HepG2 (cell line): ENCODE measurements at regions not wholly inside any gene's neighbourhood (a gene's known extent, or its start where the extent isn't known, plus 50 kb on each side); places are given as distances from the start of the nearest gene placed in this dataset.
A peak's percentile ranks its signal among the peaks of the same experiment; 100 is the strongest.

Experiments used
- ATAC-seq: fragments of 200-7000 bp; cut with Tn5 transposase; 3 replicates; pipeline ENCODE4 v1.9.1; 2020; ENCODE audit warnings: mild to moderate bottlenecking, moderate library complexity
- BruUV-seq: library from RNA; stranded (reverse); fragments of 400-500 nt; replicated peaks from 2 replicates; lab custom pipeline; 2021; lab: Mats Ljungman, UMichigan
- CTCF ChIA-PET: fragments of 300-600 bp; formaldehyde crosslinking; extraction: SDS; loops from one replicate; lab custom pipeline; 2021; ENCODE audit warnings: low total read pairs, inconsistent platforms, low intra/inter-chr PET ratio; lab: Yijun Ruan, JAX
- POLR2A ChIA-PET: fragments of 350-600 bp; sonication (Branson Sonifier 250); formaldehyde crosslinking; loops from one replicate; lab custom pipeline; 2020; ENCODE audit warnings: antibody characterized with exemption, inconsistent platforms; lab: Yijun Ruan, JAX
- DNase-seq: peaks from one replicate; pipeline ENCODE4 v3.0.0-alpha.2; 2015; ENCODE audit warnings: low spot score
- FAIRE-seq: peaks from 3 replicates; lab custom pipeline; 2011; peaks lifted over from hg19 to GRCh38; lab: Jason Lieb, UNC
- H2AFZ ChIP-seq: one replicate; pipeline ENCODE4 v1.6.1; 2011; ENCODE audit warnings: low read length, inconsistent platforms
- H3K27ac ChIP-seq: fragments of 300-600 bp; 3 replicates; pipeline ENCODE4 v1.8.0; 2011; ENCODE audit warnings: mixed run types, mild to moderate bottlenecking, mixed read lengths, low read length, inconsistent platforms; ENCODE audit not compliant: insufficient read depth; ENCODE audit errors: extremely low read length
- H3K27me3 ChIP-seq, 2 experiments: fragments of 200-600 bp in 1 of 2; 2 replicates in 1 of 2; 3 replicates in 1 of 2; pipeline versions ENCODE4 v1.6.0 to v1.8.0; 2011; ENCODE audit warnings: low read length in 2 of 2, mild to moderate bottlenecking in 2 of 2, moderate library complexity in 2 of 2, inconsistent platforms in 1 of 2; ENCODE audit not compliant: insufficient read depth in 2 of 2, control insufficient read depth in 1 of 2
- H3K36me3 ChIP-seq, 2 experiments: fragments of 200-600 bp in 1 of 2; replicated peaks in 1 of 2; 2 replicates in 1 of 2; 3 replicates in 1 of 2; pipeline versions ENCODE4 v1.5.1 to v1.8.0; 2011; ENCODE audit warnings: low read length in 2 of 2, inconsistent platforms in 1 of 2; ENCODE audit not compliant: insufficient read depth in 2 of 2, control insufficient read depth in 1 of 2
- H3K4me1 ChIP-seq: 2 replicates; pipeline ENCODE4 v1.5.1; 2012; ENCODE audit warnings: low read length, inconsistent platforms; ENCODE audit not compliant: insufficient read depth
- H3K4me2 ChIP-seq: 2 replicates; pipeline ENCODE4 v1.6.0; 2011; ENCODE audit warnings: low read depth, low read length, inconsistent platforms
- H3K4me3 ChIP-seq, 3 experiments: fragments of 200-600 bp in 1 of 3; sonication (generic), shearing (Covaris generic) in 1 of 3; replicated peaks in 1 of 3; 2 replicates each; pipeline ENCODE4 v1.5.1; 2011 to 2016; ENCODE audit warnings: low read length in 3 of 3, inconsistent platforms in 2 of 3, low read depth in 2 of 3, mild to moderate bottlenecking in 2 of 3, control low read depth in 1 of 3, mixed read lengths in 1 of 3; ENCODE audit not compliant: insufficient read depth in 1 of 3
- H3K79me2 ChIP-seq: one replicate; pipeline ENCODE4 v1.6.1; 2011; ENCODE audit warnings: low read length, inconsistent platforms; ENCODE audit not compliant: insufficient read depth
- H3K9ac ChIP-seq: 2 replicates; pipeline ENCODE4 v1.6.0; 2011; ENCODE audit warnings: mild to moderate bottlenecking, low read depth, low read length, inconsistent platforms; ENCODE audit not compliant: insufficient read depth
- H3K9me3 ChIP-seq: 2 replicates; pipeline ENCODE4 v1.5.1; 2012; ENCODE audit warnings: mild to moderate bottlenecking, low read length
- H4K20me1 ChIP-seq: 2 replicates; pipeline ENCODE4 v1.6.0; 2011; ENCODE audit warnings: inconsistent platforms, mild to moderate bottlenecking, low read length, moderate library complexity; ENCODE audit not compliant: insufficient read depth
- CENPX ChIP-seq: sonication (generic); formaldehyde crosslinking; IDR thresholded peaks from 2 replicates; pipeline ENCODE4 v1.9.0; 2021; ENCODE audit warnings: mild to moderate bottlenecking, missing genetic modification reagents, moderate library complexity
- CREB1 ChIP-seq, 2 experiments: fragments of 450-650 bp in 1 of 2; IDR thresholded peaks; 2 replicates each; pipeline ENCODE4 v1.6.1; 2016 to 2017; ENCODE audit warnings: control low read depth in 1 of 2, mild to moderate bottlenecking in 1 of 2, missing compliant biosample characterization in 1 of 2, missing genetic modification characterization in 1 of 2
- DPF2 ChIP-seq: sonication (generic); formaldehyde crosslinking; IDR thresholded peaks from 2 replicates; pipeline ENCODE4 v1.4.0; 2020; ENCODE audit warnings: mild to moderate bottlenecking, low read depth, missing genetic modification reagents, borderline replicate concordance
- PHB2 ChIP-seq: fragments of 450-650 bp; IDR thresholded peaks from 2 replicates; pipeline ENCODE4 v1.6.1; 2018; ENCODE audit not compliant: partially characterized antibody
- PTBP1 ChIP-seq: fragments of 200-400 bp; formaldehyde crosslinking; IDR thresholded peaks from 2 replicates; pipeline ENCODE4 v1.6.1; 2018; ENCODE audit warnings: low read length, low read depth; ENCODE audit not compliant: poor library complexity, severe bottlenecking
- RBFOX2 ChIP-seq: fragments of 200-400 bp; formaldehyde crosslinking; IDR thresholded peaks from 2 replicates; pipeline ENCODE4 v1.6.1; 2017; ENCODE audit warnings: low read depth, mild to moderate bottlenecking, low read length
- RFX5 ChIP-seq: IDR thresholded peaks from 2 replicates; pipeline ENCODE4 v1.6.1; 2011; ENCODE audit warnings: low read depth, low read length, improper control_type of control experiment
- TEAD2 ChIP-seq: sonication (generic); formaldehyde crosslinking; IDR thresholded peaks from 2 replicates; pipeline ENCODE4 v1.9.0; 2021; ENCODE audit warnings: missing genetic modification reagents
- ZNF138 ChIP-seq: sonication (generic); formaldehyde crosslinking; IDR thresholded peaks from 2 replicates; pipeline ENCODE4 v1.5.0; 2020; ENCODE audit warnings: mild to moderate bottlenecking, low read depth, missing genetic modification reagents
- ZNF317 ChIP-seq: sonication (generic); formaldehyde crosslinking; IDR thresholded peaks from 2 replicates; pipeline ENCODE4 v1.5.0; 2020; ENCODE audit warnings: mild to moderate bottlenecking, missing genetic modification reagents
- ZNF430 ChIP-seq: sonication (generic); formaldehyde crosslinking; IDR thresholded peaks from 2 replicates; pipeline ENCODE4 v1.9.0; 2021; ENCODE audit warnings: mild to moderate bottlenecking, missing genetic modification reagents
- ZNF503 ChIP-seq: sonication (generic); formaldehyde crosslinking; IDR thresholded peaks from 2 replicates; pipeline ENCODE4 v1.4.0; 2020; ENCODE audit warnings: missing genetic modification reagents
- ZNF549 ChIP-seq: sonication (generic); formaldehyde crosslinking; IDR thresholded peaks from 2 replicates; pipeline ENCODE4 v1.5.0; 2020; ENCODE audit warnings: missing genetic modification reagents
- ZNF580 ChIP-seq: IDR thresholded peaks from 2 replicates; pipeline ENCODE4 v1.6.1; 2016; ENCODE audit warnings: low read depth, borderline replicate concordance
- ZNF589 ChIP-seq: sonication (generic); formaldehyde crosslinking; conservative IDR thresholded peaks from 2 replicates; pipeline ENCODE4 v1.8.0; 2022; ENCODE audit warnings: mild to moderate bottlenecking, moderate library complexity, missing genetic modification reagents
- ZNF674 ChIP-seq: sonication (generic); formaldehyde crosslinking; IDR thresholded peaks from 2 replicates; pipeline ENCODE4 v1.5.0; 2020; ENCODE audit warnings: low read depth, mild to moderate bottlenecking, missing genetic modification reagents
- ZNF678 ChIP-seq: sonication (generic); formaldehyde crosslinking; IDR thresholded peaks from 2 replicates; pipeline ENCODE4 v1.4.0; 2020; ENCODE audit warnings: mild to moderate bottlenecking, missing genetic modification reagents
- ZNF782 ChIP-seq: sonication (generic); formaldehyde crosslinking; IDR thresholded peaks from 2 replicates; pipeline ENCODE4 v1.4.0; 2020; ENCODE audit warnings: missing genetic modification reagents, mild to moderate bottlenecking, borderline replicate concordance
- WGBS: methylation state at CpG from one replicate; pipeline ENCODE4 v1.1.6; 2017; ENCODE audit warnings: low lambda C conversion rate; 5-methylcytosine and 5-hydroxymethylcytosine counted together
- in situ Hi-C: cut with HindIII; loops from 2 replicates; pipeline ENCODE4 v1.10.0; 2017; ENCODE audit warnings: low pct_unique_long_range_greater_than_20kb; ENCODE audit not compliant: extremely low pct_ligation_motif_present
- intact Hi-C: fragments of 100-400 bp; cut with micrococcal nuclease; formaldehyde crosslinking; loops from one replicate; pipeline ENCODE4 v1.10.0; 2022; ENCODE audit not compliant: unreplicated experiment

GRCh38 chr15:53847745-53848144 is 88.3 kb upstream of the WDR72 start:
- no peak overlapping the region for H3K9ac ChIP-seq
- H3K4me2 ChIP-seq: no peak overlapping the region
- H3K79me2 ChIP-seq: no peaks in the 10 kb centered on the region
- no peak overlapping the region for H3K27ac ChIP-seq
- 96% methylated on average over 2 of the region's 2 CpGs for WGBS
- in situ Hi-C loops: loop anchor here (25.0 kb wide), 1 partner anchor 385 kb away; no protein-coding TSS in a partner anchor
- BruUV-seq: no TSS peak
- no peaks in the 10 kb centered on the region for H3K27me3 ChIP-seq
- ChIA-PET POLR2A (no interaction called here), CTCF (no interaction called here)
- no peaks in the 10 kb centered on the region for H3K9me3 ChIP-seq
- ATAC-seq (no peak), DNase-seq (no peak), FAIRE-seq (no peak)
- H3K4me1 ChIP-seq: peaks cover 76% of the 10 kb centered on the region
- H4K20me1 ChIP-seq: no peaks in the 10 kb centered on the region
- no peak for TF ChIP-seq TEAD2 (CRISPR knock-in tag)
- TF ChIP-seq ZNF317 (CRISPR knock-in tag): peak; percentile 96
- H3K36me3 ChIP-seq: no peaks in the 10 kb centered on the region
- H3K4me3 ChIP-seq: no peak overlapping the region
- H2AFZ ChIP-seq: no peak overlapping the region
- intact Hi-C loops: no loop called here

GRCh38 chr15:53844634-53845033 is 85.2 kb upstream of the WDR72 start:
- peak overlapping the region; percentile 70 for H2AFZ ChIP-seq
- ChIA-PET POLR2A (interaction anchor here (2.4 kb wide), 1 partner anchor 13 kb away, joined by 28 read pairs; no protein-coding TSS in a partner anchor), CTCF (no interaction called here)
- H3K4me1 ChIP-seq: peaks cover 71% of the 10 kb centered on the region
- no peak for FAIRE-seq
- peak overlapping the region in 1 of 3 experiments; percentile 9; a peak in 1 of 6 replicates for H3K4me3 ChIP-seq
- H3K4me2 ChIP-seq: peak overlapping the region; percentile 63
- peak overlapping the region; percentile 80 for H3K27ac ChIP-seq
- H3K27me3 ChIP-seq: no peaks in the 10 kb centered on the region
- no peaks in the 10 kb centered on the region for H3K79me2 ChIP-seq
- no peaks in the 10 kb centered on the region for H4K20me1 ChIP-seq
- no peaks in the 10 kb centered on the region for H3K9me3 ChIP-seq
- intact Hi-C loops: no loop called here
- H3K36me3 ChIP-seq: no peaks in the 10 kb centered on the region
- in situ Hi-C loops: loop anchor here (25.0 kb wide), 1 partner anchor 382 kb away; no protein-coding TSS in a partner anchor
- peak; percentile 70 for ATAC-seq
- H3K9ac ChIP-seq: peak overlapping the region; percentile 60
- no TSS peak for BruUV-seq
- WGBS: 52% methylated on average over 2 of the region's 2 CpGs
- DNase-seq: no peak
- TF ChIP-seq ZNF678 (CRISPR knock-in tag): no peak
- no peak for TF ChIP-seq ZNF549 (CRISPR knock-in tag)
- TF ChIP-seq ZNF674 (CRISPR knock-in tag): no peak
- TF ChIP-seq CREB1 (IDR thresholded peaks at IDR 0.05): 0 out of 2 replicates have a peak, but pooled peaks have one; percentile 10
- TF ChIP-seq CREB1 (CRISPR knock-in tag; IDR thresholded peaks at IDR 0.05): no peak
- no peak for TF ChIP-seq PTBP1
- TF ChIP-seq CENPX (CRISPR knock-in tag): no peak
- TF ChIP-seq ZNF430 (CRISPR knock-in tag): no peak
- no peak for TF ChIP-seq DPF2 (CRISPR knock-in tag)
- TF ChIP-seq RFX5: no peak
- TF ChIP-seq RBFOX2: 0 out of 2 replicates have a peak, but pooled peaks have one; percentile 21
- no peak for TF ChIP-seq PHB2
- TF ChIP-seq ZNF503 (CRISPR knock-in tag): peak; percentile 38; the same call in 1 of the 2 replicates
- no peak; the same call in 1 of the 2 replicates for TF ChIP-seq ZNF782 (CRISPR knock-in tag)
- no peak for TF ChIP-seq ZNF589 (CRISPR knock-in tag)
- 0 out of 2 replicates have a peak, but pooled peaks have one; percentile 22 for TF ChIP-seq ZNF138
- TF ChIP-seq ZNF580 (CRISPR knock-in tag): 0 out of 2 replicates have a peak, but pooled peaks have one; percentile 5
